ENCODE measurements at regions not wholly inside any gene's neighbourhood (a gene's known extent, or its start where the extent isn't known, plus 50 kb on each side); places are given as distances from the start of the nearest gene placed in this dataset.

- TF ChIP-seq CTCF (IDR thresholded peaks at IDR 0.05; ENCODE audit: insufficient read depth, low read length) (no peak), POLR2AphosphoS5 (IDR thresholded peaks at IDR 0.05; ENCODE audit: low read depth) (no peak), REST (IDR thresholded peaks at IDR 0.05; ENCODE audit: insufficient replicate concordance, low read depth) (no peak)
Observed at GRCh38 chr12:100698518-100698917, 96.1 kb upstream of the ANO4 start.

Measured in HL-60 (cell line).